GM23248 (cell line): ENCODE measurements at regions not wholly inside any gene's neighbourhood (a gene's known extent, or its start where the extent isn't known, plus 50 kb on each side); places are given as distances from the start of the nearest gene placed in this dataset.

Experiments
- EZH2 ChIP-seq: fragments of 200-600 bp; sonication (generic); IDR thresholded peaks from 2 replicates; pipeline ENCODE4 v1.6.1; 2018; ENCODE audit warnings: antibody characterized with exemption, mild to moderate bottlenecking; ENCODE audit not compliant: insufficient read depth, poor library complexity, severe bottlenecking
- EZH2phosphoT487 ChIP-seq: fragments of 200-600 bp; sonication (generic); IDR thresholded peaks from 2 replicates; pipeline ENCODE4 v1.6.1; 2018; ENCODE audit warnings: antibody characterized with exemption, moderate library complexity, mild to moderate bottlenecking, low read depth; ENCODE audit not compliant: insufficient read depth

DNA sequence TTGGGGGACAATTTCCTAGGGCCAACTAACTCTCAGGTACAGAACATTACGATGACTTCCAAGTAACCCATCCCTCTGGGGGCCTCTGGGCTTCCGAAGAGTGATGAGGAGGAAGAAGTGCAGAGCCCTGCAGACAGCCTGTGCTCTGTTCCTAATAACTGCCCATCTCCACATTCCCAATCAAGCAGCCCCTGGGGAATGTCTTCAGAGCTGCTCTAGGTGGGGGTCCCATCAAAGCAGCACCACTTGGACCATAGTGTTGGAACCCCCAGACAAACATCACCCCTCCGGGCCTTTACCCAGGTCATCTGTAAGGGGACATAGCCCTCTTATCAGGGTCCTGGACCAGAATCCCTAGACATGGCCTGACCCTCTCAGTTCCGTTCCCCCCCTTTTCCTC is 357.3 kb downstream of the NPHP4 start:
- no peak for TF ChIP-seq EZH2phosphoT487
- no peak for TF ChIP-seq EZH2
